GM23338 (cell line): ENCODE measurements at regions not wholly inside any gene's neighbourhood (a gene's known extent, or its start where the extent isn't known, plus 50 kb on each side); places are given as distances from the start of the nearest gene placed in this dataset.

Experiments
- ATAC-seq: fragments of 200-7000 bp; cut with Tn5 transposase; 3 replicates; pipeline ENCODE4 v1.9.1; 2020
- DNase-seq: peaks from one replicate; pipeline ENCODE4 v3.0.0-alpha.2; 2015; ENCODE audit warnings: low spot score
- H2AFZ ChIP-seq: fragments of 200-600 bp; sonication (generic); 2 replicates; pipeline ENCODE4 v1.8.0; 2016; ENCODE audit warnings: antibody characterized with exemption, mild to moderate bottlenecking, moderate library complexity
- H3F3A ChIP-seq: fragments of 200-600 bp; sonication (generic); replicated peaks from 2 replicates; pipeline ENCODE4 v1.8.0; 2017; ENCODE audit warnings: antibody characterized with exemption, mixed run types, low read depth
- H3K27ac ChIP-seq: fragments of 200-600 bp; sonication (generic); 2 replicates; pipeline ENCODE4 v1.6.1; 2016; ENCODE audit warnings: low read depth
- H3K27me3 ChIP-seq: fragments of 200-600 bp; sonication (generic); 2 replicates; pipeline ENCODE4 v1.8.0; 2016; ENCODE audit warnings: mild to moderate bottlenecking, mixed run types, moderate library complexity; ENCODE audit not compliant: insufficient read depth
- H3K36me3 ChIP-seq: fragments of 200-600 bp; sonication (generic); 2 replicates; pipeline ENCODE4 v1.8.0; 2016; ENCODE audit warnings: mild to moderate bottlenecking; ENCODE audit not compliant: insufficient read depth
- H3K4me1 ChIP-seq: fragments of 200-600 bp; sonication (generic); 2 replicates; pipeline ENCODE4 v1.8.0; 2016; ENCODE audit warnings: mild to moderate bottlenecking, moderate library complexity; ENCODE audit not compliant: insufficient read depth
- H3K4me2 ChIP-seq: fragments of 200-600 bp; sonication (generic); 2 replicates; pipeline ENCODE4 v1.7.1; 2017; ENCODE audit warnings: mixed run types
- H3K4me3 ChIP-seq: fragments of 200-600 bp; sonication (generic); 2 replicates; pipeline ENCODE4 v1.6.1; 2016; ENCODE audit warnings: mixed run types
- H3K79me2 ChIP-seq: fragments of 200-600 bp; sonication (generic); replicated peaks from 2 replicates; pipeline ENCODE4 v1.8.0; 2017; ENCODE audit warnings: mild to moderate bottlenecking; ENCODE audit not compliant: insufficient read depth
- H3K9me2 ChIP-seq: fragments of 200-600 bp; sonication (generic); 2 replicates; pipeline ENCODE4 v1.8.0; 2017; ENCODE audit not compliant: insufficient read depth
- H4K20me1 ChIP-seq: fragments of 200-600 bp; sonication (generic); replicated peaks from 2 replicates; pipeline ENCODE4 v1.8.0; 2017; ENCODE audit warnings: mild to moderate bottlenecking; ENCODE audit not compliant: insufficient read depth
- H3K27ac Mint-ChIP-seq: 2 replicates; pipeline ENCODE4 v1.8.0; 2020; ENCODE audit warnings: inconsistent platforms, mild to moderate bottlenecking, moderate library complexity, mixed read lengths
- H3K27me3 Mint-ChIP-seq: 3 replicates; pipeline ENCODE4 v1.8.0; 2022; ENCODE audit warnings: low read depth, mild to moderate bottlenecking, moderate library complexity, mixed read lengths, inconsistent platforms; ENCODE audit not compliant: insufficient read depth, poor library complexity
- H3K36me3 Mint-ChIP-seq: 3 replicates; pipeline ENCODE4 v1.8.0; 2021; ENCODE audit warnings: low read depth, mild to moderate bottlenecking, inconsistent platforms, moderate library complexity, mixed read lengths
- H3K4me1 Mint-ChIP-seq: 3 replicates; pipeline ENCODE4 v1.8.0; 2020; ENCODE audit warnings: mild to moderate bottlenecking, inconsistent platforms, mixed read lengths
- H3K4me3 Mint-ChIP-seq: 3 replicates; pipeline ENCODE4 v1.8.0; 2021; ENCODE audit warnings: moderate library complexity, mild to moderate bottlenecking, inconsistent platforms, mixed read lengths
- H3K9me3 Mint-ChIP-seq: 3 replicates; pipeline ENCODE4 v1.8.0; 2020; ENCODE audit warnings: moderate library complexity, mild to moderate bottlenecking, inconsistent platforms, mixed read lengths
- CREB1 ChIP-seq: fragments of 250-450 bp; sonication (Bioruptor Pico); IDR thresholded peaks from 2 replicates; pipeline ENCODE4 v1.5.0; 2020; ENCODE audit warnings: low read depth, mild to moderate bottlenecking, moderate library complexity
- CTCF ChIP-seq, 2 experiments: fragments of 200-600 bp in 1 of 2; sonication (generic) in 1 of 2; conservative IDR thresholded peaks; 2 replicates each; pipeline versions ENCODE4 v1.5.1 to v1.6.1; 2016 to 2017; ENCODE audit warnings: antibody characterized with exemption in 2 of 2, low read depth in 2 of 2, mild to moderate bottlenecking in 2 of 2, moderate library complexity in 1 of 2
- ETS1 ChIP-seq: IDR thresholded peaks from 2 replicates; pipeline ENCODE4 v1.6.1; 2016; ENCODE audit warnings: antibody characterized with exemption
- EZH2 ChIP-seq: fragments of 200-600 bp; sonication (generic); IDR thresholded peaks from one replicate; pipeline ENCODE4 v1.8.0; 2017; ENCODE audit warnings: antibody characterized with exemption, mild to moderate bottlenecking, low read depth; ENCODE audit not compliant: unreplicated experiment
- EZH2phosphoT487 ChIP-seq: fragments of 200-600 bp; sonication (generic); IDR thresholded peaks from one replicate; pipeline ENCODE4 v1.8.1; 2018; ENCODE audit warnings: antibody characterized with exemption; ENCODE audit not compliant: unreplicated experiment
- JUNB ChIP-seq: IDR thresholded peaks from one replicate; pipeline ENCODE4 v1.6.1; 2016; ENCODE audit warnings: antibody characterized with exemption; ENCODE audit not compliant: unreplicated experiment
- NANOG ChIP-seq: IDR thresholded peaks from 2 replicates; pipeline ENCODE4 v1.6.1; 2016; ENCODE audit warnings: antibody characterized with exemption, borderline replicate concordance
- POLR2AphosphoS5 ChIP-seq: IDR thresholded peaks from 2 replicates; pipeline ENCODE4 v1.6.1; 2016; ENCODE audit warnings: antibody characterized with exemption, low read depth
- REST ChIP-seq: IDR thresholded peaks from one replicate; pipeline ENCODE4 v1.6.1; 2018; ENCODE audit warnings: antibody characterized with exemption; ENCODE audit not compliant: unreplicated experiment
- STAT1 ChIP-seq: IDR thresholded peaks from one replicate; pipeline ENCODE4 v1.6.1; 2016; ENCODE audit warnings: antibody characterized with exemption; ENCODE audit not compliant: unreplicated experiment
- ZNF114 ChIP-seq: fragments of 250-450 bp; sonication (Bioruptor Pico); IDR thresholded peaks from 2 replicates; pipeline ENCODE4 v1.5.0; 2020; ENCODE audit warnings: mild to moderate bottlenecking, moderate library complexity
- ZNF331 ChIP-seq: fragments of 250-450 bp; sonication (Bioruptor Pico); IDR thresholded peaks from 2 replicates; pipeline ENCODE4 v1.5.0; 2020; ENCODE audit warnings: low read depth, mild to moderate bottlenecking, moderate library complexity
- ZNF462 ChIP-seq: fragments of 250-450 bp; sonication (Bioruptor Pico); IDR thresholded peaks from 2 replicates; pipeline ENCODE4 v1.5.0; 2020; ENCODE audit warnings: mild to moderate bottlenecking, moderate library complexity

- Mint-ChIP-seq H3K4me3 (no peak overlapping the region), H3K27ac (no peak overlapping the region), H3K27me3 (peaks cover 4% of the 10 kb centered on the region), H3K9me3 (no peaks in the 10 kb centered on the region), H3K36me3 (no peaks in the 10 kb centered on the region), H3K4me1 (no peaks in the 10 kb centered on the region)
- Histone ChIP-seq H4K20me1 (no peaks in the 10 kb centered on the region), H3K4me2 (no peak overlapping the region), H2AFZ (peak overlapping the region; percentile 91), H3K4me3 (no peak overlapping the region), H3K9me2 (no peaks in the 10 kb centered on the region), H3K27ac (no peak overlapping the region), H3F3A (no peaks in the 10 kb centered on the region), H3K27me3 (no peaks in the 10 kb centered on the region), H3K36me3 (no peaks in the 10 kb centered on the region), H3K79me2 (no peaks in the 10 kb centered on the region), H3K4me1 (0 out of 2 replicates have a peak, but pooled peaks cover 4% of the 10 kb centered on the region)
- ATAC-seq, result peak; percentile 75
- DNase-seq, result no peak
- TF ChIP-seq ZNF114 (CRISPR knock-in tag) (no peak), EZH2phosphoT487 (no peak), CREB1 (no peak), ETS1 (no peak), NANOG (no peak), STAT1 (no peak), JUNB (no peak), EZH2 (no peak), ZNF331 (CRISPR knock-in tag) (no peak), ZNF462 (CRISPR knock-in tag) (no peak), POLR2AphosphoS5 (no peak), REST (no peak), CTCF (conservative IDR thresholded peaks at IDR 0.05; ENCODE audit: low read depth in 2 of 2) (no peak)
Measured at GRCh38 chr14:63788011-63788933, 60.4 kb upstream of the SGPP1 start.
